Gastroesophageal sphincter (tissue), 4 donors: ENCODE measurements at regions not wholly inside any gene's neighbourhood (a gene's known extent, or its start where the extent isn't known, plus 50 kb on each side); places are given as distances from the start of the nearest gene placed in this dataset.

ENCODE experiments used
- ATAC-seq: fragments of 150-250 bp; one replicate; pipeline ENCODE4 v1.9.1; 2016; ENCODE audit warnings: mild to moderate bottlenecking, moderate library complexity
- H3K27ac ChIP-seq, 4 donors: fragments of 200-600 bp; sonication (generic) in 3 of 4; 1 replicate in 3 of 4; 2 replicates in 1 of 4; pipeline ENCODE4 v1.5.1; 2016 to 2019
- H3K27me3 ChIP-seq: fragments of 200-600 bp; sonication (generic); one replicate; pipeline ENCODE4 v1.5.1; 2019
- H3K36me3 ChIP-seq, 2 donors: fragments of 200-600 bp; sonication (generic); one replicate each; pipeline ENCODE4 v1.5.1; 2019; ENCODE audit warnings: control low read depth in 1 of 2
- H3K4me1 ChIP-seq, 3 donors: fragments of 200-600 bp; sonication (generic); 1 replicate in 2 of 3; 2 replicates in 1 of 3; pipeline ENCODE4 v1.5.1; 2016 to 2019; ENCODE audit warnings: control low read depth in 2 of 3
- H3K4me3 ChIP-seq, 2 donors: fragments of 200-600 bp; sonication (generic); one replicate each; pipeline ENCODE4 v1.5.1; 2019; ENCODE audit warnings: mild to moderate bottlenecking in 1 of 2, moderate library complexity in 1 of 2
- H3K9me3 ChIP-seq, 3 donors: fragments of 200-600 bp; sonication (generic); one replicate each; pipeline ENCODE4 v1.5.1; 2017 to 2019; ENCODE audit warnings: control low read depth in 2 of 3
- CTCF ChIP-seq, 4 experiments: fragments of 200-600 bp in 2 of 4; fragments of 450-650 bp in 2 of 4; sonication (generic) in 1 of 4; IDR thresholded peaks; one replicate each; pipeline ENCODE4 v1.5.1; 2017 to 2019; ENCODE audit warnings: antibody characterized with exemption in 4 of 4, mild to moderate bottlenecking in 2 of 4, moderate library complexity in 2 of 4
- EP300 ChIP-seq: sonication (generic); formaldehyde crosslinking; IDR thresholded peaks from one replicate; pipeline ENCODE4 v1.6.1; 2017; ENCODE audit warnings: antibody characterized with exemption, mild to moderate bottlenecking
- POLR2A ChIP-seq, 2 donors: fragments of 450-650 bp; IDR thresholded peaks; one replicate each; pipeline ENCODE4 v1.6.1; 2017; ENCODE audit warnings: antibody characterized with exemption in 2 of 2, mild to moderate bottlenecking in 2 of 2, moderate library complexity in 1 of 2
- POLR2AphosphoS5 ChIP-seq: sonication (generic); formaldehyde crosslinking; IDR thresholded peaks from one replicate; pipeline ENCODE4 v1.6.1; 2017; ENCODE audit warnings: antibody characterized with exemption
- WGBS, 2 donors: methylation state at CpG; one replicate each; pipeline ENCODE4 v1.1.5; 2018; ENCODE audit warnings: low coverage in 1 of 2; 5-methylcytosine and 5-hydroxymethylcytosine counted together

- Histone ChIP-seq H3K27ac (no peak overlapping the region), H3K27me3 (no peaks in the 10 kb centered on the region), H3K4me1 (no peaks in the 10 kb centered on the region), H3K4me3 (no peak overlapping the region), H3K36me3 (no peaks in the 10 kb centered on the region), H3K9me3 (no peaks in the 10 kb centered on the region)
- 92 to 97% methylated on average over 7 to 8 of the region's 11 CpGs for WGBS, 2 donors
- no peak for ATAC-seq
- TF ChIP-seq POLR2AphosphoS5 = no peak
- TF ChIP-seq CTCF (IDR thresholded peaks at IDR 0.05) = no peak
- TF ChIP-seq POLR2A (IDR thresholded peaks at IDR 0.05) = no peak
- no peak for TF ChIP-seq EP300
Observed at GRCh38 chr11:11074686-11075335, 217.0 kb upstream of the ZBED5 start.

- H3K36me3 ChIP-seq = no peaks in the 10 kb centered on the region
- H3K27ac ChIP-seq = no peak overlapping the region
- no peaks in the 10 kb centered on the region for H3K4me1 ChIP-seq
- 83% methylated on average over 1 of the region's 1 CpG; no CpG with 5 or more reads in 1 of the 2 donors for WGBS, 2 donors
- H3K9me3 ChIP-seq = no peaks in the 10 kb centered on the region
- TF ChIP-seq POLR2AphosphoS5 (no peak), EP300 (no peak), CTCF (IDR thresholded peaks at IDR 0.05) (no peak), POLR2A (IDR thresholded peaks at IDR 0.05) (no peak)
- no peak overlapping the region for H3K4me3 ChIP-seq
- no peak for ATAC-seq
- no peaks in the 10 kb centered on the region for H3K27me3 ChIP-seq
Observed at GRCh38 chr11:11073996-11074395, 216.1 kb upstream of the ZBED5 start.

- Histone ChIP-seq H3K36me3 (no peaks in the 10 kb centered on the region), H3K4me1 (no peaks in the 10 kb centered on the region), H3K27ac (no peak overlapping the region), H3K9me3 (no peaks in the 10 kb centered on the region), H3K4me3 (no peak overlapping the region), H3K27me3 (no peaks in the 10 kb centered on the region)
- no peak for TF ChIP-seq POLR2A (IDR thresholded peaks at IDR 0.05)
- TF ChIP-seq EP300 = no peak
- TF ChIP-seq CTCF (IDR thresholded peaks at IDR 0.05) = no peak
- 54 to 60% methylated on average over 1 to 3 of the region's 3 CpGs for WGBS, 2 donors
- ATAC-seq = no peak
Observed at GRCh38 chr11:11072067-11072466, 214.2 kb upstream of the ZBED5 start.

- WGBS, 2 donors = 27 to 83% methylated on average over 1 of the region's 1 CpG
- Histone ChIP-seq H3K36me3 (no peaks in the 10 kb centered on the region), H3K4me1 (no peaks in the 10 kb centered on the region), H3K9me3 (no peaks in the 10 kb centered on the region), H3K27ac (no peak overlapping the region), H3K27me3 (no peaks in the 10 kb centered on the region), H3K4me3 (no peak overlapping the region)
- no peak for ATAC-seq
- TF ChIP-seq POLR2AphosphoS5 = no peak
- no peak for TF ChIP-seq EP300
- no peak for TF ChIP-seq CTCF (IDR thresholded peaks at IDR 0.05)
- no peak for TF ChIP-seq POLR2A (IDR thresholded peaks at IDR 0.05)
Observed at GRCh38 chr11:11071486-11071885, 213.6 kb upstream of the ZBED5 start.

GRCh38 chr11:11070976-11071375 lies 213.1 kb upstream of the ZBED5 start:
- no peak overlapping the region for H3K27ac ChIP-seq
- WGBS, 2 donors = 90 to 91% methylated on average over 8 to 9 of the region's 9 CpGs
- no peak for ATAC-seq
- H3K4me1 ChIP-seq = no peaks in the 10 kb centered on the region
- H3K36me3 ChIP-seq = no peaks in the 10 kb centered on the region
- no peak for TF ChIP-seq CTCF (IDR thresholded peaks at IDR 0.05)
- no peak for TF ChIP-seq POLR2A (IDR thresholded peaks at IDR 0.05)
- no peak for TF ChIP-seq EP300
- no peaks in the 10 kb centered on the region for H3K9me3 ChIP-seq
- no peak overlapping the region for H3K4me3 ChIP-seq
- H3K27me3 ChIP-seq = no peaks in the 10 kb centered on the region
